ENCODE measurements at regions not wholly inside any gene's neighbourhood (a gene's known extent, or its start where the extent isn't known, plus 50 kb on each side); places are given as distances from the start of the nearest gene placed in this dataset.

GRCh38 chr9:104286187-104286586 lies 192.1 kb downstream of the SMC2 start:
- no peak overlapping the region for H2AFZ ChIP-seq (ENCODE audit: low read depth)
- H3K4me3 ChIP-seq (IDR thresholded peaks at IDR 0.05; ENCODE audit: insufficient read depth, low read depth, low read length) = no peak overlapping the region

GRCh38 chr9:104286799-104287198 lies 192.7 kb downstream of the SMC2 start:
- Histone ChIP-seq H3K4me1 (ENCODE audit: low read depth, poor library complexity, severe bottlenecking) (no peaks in the 10 kb centered on the region), H3K27me3 (ENCODE audit: insufficient read depth, low read depth) (no peaks in the 10 kb centered on the region), H3K36me3 (ENCODE audit: insufficient read depth) (no peaks in the 10 kb centered on the region), H3K79me2 (ENCODE audit: insufficient read depth, low read depth) (no peaks in the 10 kb centered on the region), H2AFZ (ENCODE audit: low read depth) (no peak overlapping the region), H3K9ac (no peak overlapping the region), H4K20me1 (ENCODE audit: insufficient read depth) (no peaks in the 10 kb centered on the region), H3K27ac (no peak overlapping the region), H3K4me3 (IDR thresholded peaks at IDR 0.05; ENCODE audit: insufficient read depth, low read depth, low read length) (no peak overlapping the region), H3K4me2 (no peak overlapping the region)
- TF ChIP-seq CTCF (conservative IDR thresholded peaks at IDR 0.05; ENCODE audit: low read depth, low read length) = no peak

More at GRCh38 chr9:104286187-104286586, 192.1 kb downstream of the SMC2 start:
- H3K4me2 ChIP-seq = no peak overlapping the region
- H3K36me3 ChIP-seq (ENCODE audit: insufficient read depth) = no peaks in the 10 kb centered on the region
- no peak for TF ChIP-seq CTCF (conservative IDR thresholded peaks at IDR 0.05; ENCODE audit: low read depth, low read length)
- H3K4me1 ChIP-seq (ENCODE audit: low read depth, poor library complexity, severe bottlenecking) = no peaks in the 10 kb centered on the region
- H3K9ac ChIP-seq = no peak overlapping the region
- H3K79me2 ChIP-seq (ENCODE audit: insufficient read depth, low read depth) = no peaks in the 10 kb centered on the region
- no peaks in the 10 kb centered on the region for H3K27me3 ChIP-seq (ENCODE audit: insufficient read depth, low read depth)
- H3K27ac ChIP-seq = no peak overlapping the region
- H4K20me1 ChIP-seq (ENCODE audit: insufficient read depth) = no peaks in the 10 kb centered on the region

GRCh38 chr9:104287253-104287878 lies 193.3 kb downstream of the SMC2 start:
- H4K20me1 ChIP-seq (ENCODE audit: insufficient read depth) = no peaks in the 10 kb centered on the region
- no peak overlapping the region for H3K4me3 ChIP-seq (IDR thresholded peaks at IDR 0.05; ENCODE audit: insufficient read depth, low read depth, low read length)
- H3K4me1 ChIP-seq (ENCODE audit: low read depth, poor library complexity, severe bottlenecking) = no peaks in the 10 kb centered on the region
- TF ChIP-seq CTCF (conservative IDR thresholded peaks at IDR 0.05; ENCODE audit: low read depth, low read length) = no peak
- no peaks in the 10 kb centered on the region for H3K79me2 ChIP-seq (ENCODE audit: insufficient read depth, low read depth)
- H3K4me2 ChIP-seq = no peak overlapping the region
- H3K27me3 ChIP-seq (ENCODE audit: insufficient read depth, low read depth) = no peaks in the 10 kb centered on the region
- H3K9ac ChIP-seq = no peak overlapping the region
- H3K36me3 ChIP-seq (ENCODE audit: insufficient read depth) = no peaks in the 10 kb centered on the region
- no peak overlapping the region for H2AFZ ChIP-seq (ENCODE audit: low read depth)
- H3K27ac ChIP-seq = no peak overlapping the region

GRCh38 chr9:104293877-104294276 lies 199.8 kb downstream of the SMC2 start:
- no peak overlapping the region for H3K4me2 ChIP-seq
- H3K36me3 ChIP-seq (ENCODE audit: insufficient read depth) = no peaks in the 10 kb centered on the region
- H3K4me1 ChIP-seq (ENCODE audit: low read depth, poor library complexity, severe bottlenecking) = no peaks in the 10 kb centered on the region
- no peaks in the 10 kb centered on the region for H3K79me2 ChIP-seq (ENCODE audit: insufficient read depth, low read depth)
- no peak overlapping the region for H3K4me3 ChIP-seq (IDR thresholded peaks at IDR 0.05; ENCODE audit: insufficient read depth, low read depth, low read length)
- no peak for TF ChIP-seq CTCF (conservative IDR thresholded peaks at IDR 0.05; ENCODE audit: low read depth, low read length)
- H2AFZ ChIP-seq (ENCODE audit: low read depth) = no peak overlapping the region
- H3K27me3 ChIP-seq (ENCODE audit: insufficient read depth, low read depth) = no peaks in the 10 kb centered on the region
- H3K27ac ChIP-seq = no peak overlapping the region
- H3K9ac ChIP-seq = no peak overlapping the region
- H4K20me1 ChIP-seq (ENCODE audit: insufficient read depth) = no peaks in the 10 kb centered on the region
